WI38 (cell line): ENCODE measurements at regions not wholly inside any gene's neighbourhood (a gene's known extent, or its start where the extent isn't known, plus 50 kb on each side); places are given as distances from the start of the nearest gene placed in this dataset.

Experiments used
- H3K4me3 ChIP-seq: 2 replicates; pipeline ENCODE4 v1.5.1; 2011; ENCODE audit warnings: low read depth, mild to moderate bottlenecking, control low read depth, low read length
- CTCF ChIP-seq: IDR thresholded peaks from 2 replicates; pipeline ENCODE4 v1.5.1; 2012; ENCODE audit warnings: low read depth, mild to moderate bottlenecking, control low read depth, low read length

GRCh38 chr18:38575023-38575422, 1009.4 kb upstream of the CELF4 start:
- no peak for TF ChIP-seq CTCF

GRCh38 chr18:38572554-38573111, 1007.0 kb upstream of the CELF4 start:
- no peak for TF ChIP-seq CTCF

More at GRCh38 chr18:38575023-38575422, 1009.4 kb upstream of the CELF4 start:
- H3K4me3 ChIP-seq, result no peak overlapping the region

GRCh38 chr18:38571651-38572050, 1006.1 kb upstream of the CELF4 start:
- TF ChIP-seq CTCF, result no peak
- no peak overlapping the region for H3K4me3 ChIP-seq

More at GRCh38 chr18:38572554-38573111, 1007.0 kb upstream of the CELF4 start:
- H3K4me3 ChIP-seq, result no peak overlapping the region

GRCh38 chr18:38565513-38565912, 999.9 kb upstream of the CELF4 start:
- no peak for TF ChIP-seq CTCF
- no peak overlapping the region for H3K4me3 ChIP-seq

GRCh38 chr18:38563396-38563980, 997.9 kb upstream of the CELF4 start:
- TF ChIP-seq CTCF, result no peak
- no peak overlapping the region for H3K4me3 ChIP-seq

- no peak overlapping the region for H3K4me3 ChIP-seq
- TF ChIP-seq CTCF, result no peak
Observed at GRCh38 chr18:38557006-38557405, 991.4 kb upstream of the CELF4 start.

- TF ChIP-seq CTCF, result no peak
- H3K4me3 ChIP-seq, result no peak overlapping the region
Observed at GRCh38 chr18:38552732-38553321, 987.2 kb upstream of the CELF4 start.
